IPS-NIHi11 (cell line): ENCODE measurements at regions not wholly inside any gene's neighbourhood (a gene's known extent, or its start where the extent isn't known, plus 50 kb on each side); places are given as distances from the start of the nearest gene placed in this dataset.

Source experiments
- DNase-seq: peaks from one replicate; pipeline ENCODE4 v3.0.0; 2012; ENCODE audit warnings: mixed read lengths, low spot score

GRCh38 chr13:78020861-78021260 is 102.2 kb upstream of the EDNRB start:
- DNase-seq, result no peak

GRCh38 chr13:78015782-78016181 is 97.2 kb upstream of the EDNRB start:
- no peak for DNase-seq

- peak; percentile 9 for DNase-seq
Measured at GRCh38 chr13:78012046-78012445, 93.4 kb upstream of the EDNRB start.

- DNase-seq, result no peak
Measured at GRCh38 chr13:78004821-78005220, 86.2 kb upstream of the EDNRB start.

- DNase-seq, result no peak
Measured at GRCh38 chr13:77999746-78000145, 81.1 kb upstream of the EDNRB start.

- DNase-seq, result no peak
Measured at GRCh38 chr13:77994166-77994565, 75.5 kb upstream of the EDNRB start.

- DNase-seq, result no peak
Measured at GRCh38 chr13:77991003-77991402, 72.4 kb upstream of the EDNRB start.

- no peak for DNase-seq
Measured at GRCh38 chr13:77989281-77989680, 70.7 kb upstream of the EDNRB start.

GRCh38 chr13:77988355-77988754 is 69.7 kb upstream of the EDNRB start:
- no peak for DNase-seq

GRCh38 chr13:77986713-77987112 is 68.1 kb upstream of the EDNRB start:
- no peak for DNase-seq

- DNase-seq, result no peak
Measured at GRCh38 chr13:77985866-77986636, 67.4 kb upstream of the EDNRB start.

- no peak for DNase-seq
Measured at GRCh38 chr13:77981281-77981881, 62.8 kb upstream of the EDNRB start.

GRCh38 chr13:77980592-77980991 is 62.0 kb upstream of the EDNRB start:
- no peak for DNase-seq

GRCh38 chr13:77979721-77980385 is 61.2 kb upstream of the EDNRB start:
- DNase-seq, result no peak

- DNase-seq, result no peak
Measured at GRCh38 chr13:77975358-77976042, 56.9 kb upstream of the EDNRB start.

GRCh38 chr13:77969299-77969698 is 50.7 kb upstream of the EDNRB start:
- no peak for DNase-seq
